Stimulated activated naive CD8-positive, alpha-beta T cell treated with anti-CD3 and anti-CD28 coated beads, Interleukin-15, Interleukin-2, amounts not matched to agents 100 ng/mL and 50 ng/mL, for 24 hours (primary cell): ENCODE measurements at regions not wholly inside any gene's neighbourhood (a gene's known extent, or its start where the extent isn't known, plus 50 kb on each side); places are given as distances from the start of the nearest gene placed in this dataset.
"Not testable (repeated sequence)": the region's sequence is repeated elsewhere in the genome, so short reads cannot be mapped to it uniquely, and the experiment has no call there.

Experiments used
- H3K27ac Mint-ChIP-seq: one replicate; pipeline ENCODE4 v1.8.0; 2021; ENCODE audit warnings: mild to moderate bottlenecking, mixed read lengths
- H3K27me3 Mint-ChIP-seq: one replicate; pipeline ENCODE4 v1.8.0; 2021; ENCODE audit warnings: mixed read lengths
- H3K36me3 Mint-ChIP-seq: one replicate; pipeline ENCODE4 v1.8.0; 2021; ENCODE audit warnings: low read depth, mixed read lengths
- H3K4me1 Mint-ChIP-seq: one replicate; pipeline ENCODE4 v1.8.0; 2021; ENCODE audit warnings: low read depth, mixed read lengths
- H3K4me3 Mint-ChIP-seq: one replicate; pipeline ENCODE4 v1.8.0; 2021; ENCODE audit warnings: mild to moderate bottlenecking, mixed read lengths
- H3K9me3 Mint-ChIP-seq: one replicate; pipeline ENCODE4 v1.8.0; 2021; ENCODE audit warnings: mixed read lengths

GRCh38 chr11:105389952-105390351, 219.9 kb upstream of the GRIA4 start:
- Mint-ChIP-seq H3K36me3 (no peaks in the 10 kb centered on the region), H3K27me3 (no peaks in the 10 kb centered on the region), H3K4me3 (no peak overlapping the region), H3K27ac (no peak overlapping the region), H3K4me1 (no peaks in the 10 kb centered on the region), H3K9me3 (no peaks in the 10 kb centered on the region)

GRCh38 chr11:105388006-105388405, 221.9 kb upstream of the GRIA4 start:
- Mint-ChIP-seq H3K4me3 (no peak overlapping the region), H3K9me3 (no peaks in the 10 kb centered on the region), H3K4me1 (no peaks in the 10 kb centered on the region), H3K27ac (no peak overlapping the region), H3K27me3 (no peaks in the 10 kb centered on the region), H3K36me3 (no peaks in the 10 kb centered on the region)

- H3K4me3 Mint-ChIP-seq, result no peak overlapping the region
- no peaks in the 10 kb centered on the region for H3K4me1 Mint-ChIP-seq
- H3K36me3 Mint-ChIP-seq, result no peaks in the 10 kb centered on the region
- no peak overlapping the region for H3K27ac Mint-ChIP-seq
- H3K27me3 Mint-ChIP-seq, result no peaks in the 10 kb centered on the region
- H3K9me3 Mint-ChIP-seq, result no peaks in the 10 kb centered on the region
These were observed 227.9 kb upstream of the GRIA4 start for GRCh38 chr11:105381941-105382340.

GRCh38 chr11:105377870-105378269, 232.0 kb upstream of the GRIA4 start:
- H3K36me3 Mint-ChIP-seq, result no peaks in the 10 kb centered on the region
- no peak overlapping the region for H3K4me3 Mint-ChIP-seq
- no peaks in the 10 kb centered on the region for H3K4me1 Mint-ChIP-seq
- peaks cover 9% of the 10 kb centered on the region for H3K9me3 Mint-ChIP-seq
- H3K27me3 Mint-ChIP-seq, result no peaks in the 10 kb centered on the region
- no peak overlapping the region for H3K27ac Mint-ChIP-seq

- no peak overlapping the region for H3K4me3 Mint-ChIP-seq
- no peak overlapping the region for H3K27ac Mint-ChIP-seq
- no peaks in the 10 kb centered on the region for H3K36me3 Mint-ChIP-seq
- peaks cover 9% of the 10 kb centered on the region for H3K27me3 Mint-ChIP-seq
- H3K9me3 Mint-ChIP-seq, result peaks cover 12% of the 10 kb centered on the region
- no peaks in the 10 kb centered on the region for H3K4me1 Mint-ChIP-seq
These were observed 232.6 kb upstream of the CARD18 start for GRCh38 chr11:105372206-105372605.

- Mint-ChIP-seq H3K27ac (no peak overlapping the region), H3K9me3 (peaks cover 12% of the 10 kb centered on the region), H3K27me3 (peaks cover 9% of the 10 kb centered on the region), H3K36me3 (no peaks in the 10 kb centered on the region), H3K4me1 (no peaks in the 10 kb centered on the region), H3K4me3 (no peak overlapping the region)
These were observed 231.7 kb upstream of the CARD18 start for GRCh38 chr11:105371311-105371710.

- no peaks in the 10 kb centered on the region for H3K36me3 Mint-ChIP-seq
- peaks cover 3% of the 10 kb centered on the region for H3K9me3 Mint-ChIP-seq
- H3K27me3 Mint-ChIP-seq, result peaks cover 15% of the 10 kb centered on the region
- no peak overlapping the region for H3K27ac Mint-ChIP-seq
- no peaks in the 10 kb centered on the region for H3K4me1 Mint-ChIP-seq
- no peak overlapping the region for H3K4me3 Mint-ChIP-seq
These were observed 229.1 kb upstream of the CARD18 start for GRCh38 chr11:105368711-105369110.

- H3K9me3 Mint-ChIP-seq, result peaks cover 3% of the 10 kb centered on the region
- H3K36me3 Mint-ChIP-seq, result no peaks in the 10 kb centered on the region
- H3K27ac Mint-ChIP-seq, result no peak overlapping the region
- no peak overlapping the region for H3K4me3 Mint-ChIP-seq
- H3K4me1 Mint-ChIP-seq, result no peaks in the 10 kb centered on the region
- peaks cover 15% of the 10 kb centered on the region for H3K27me3 Mint-ChIP-seq
These were observed 227.6 kb upstream of the CARD18 start for GRCh38 chr11:105367129-105367528.

GRCh38 chr11:105361651-105362050, 222.1 kb upstream of the CARD18 start:
- H3K27me3 Mint-ChIP-seq, result peaks cover 10% of the 10 kb centered on the region
- H3K9me3 Mint-ChIP-seq, result no peaks in the 10 kb centered on the region
- H3K27ac Mint-ChIP-seq, result no peak overlapping the region
- no peak overlapping the region for H3K4me3 Mint-ChIP-seq
- H3K36me3 Mint-ChIP-seq, result no peaks in the 10 kb centered on the region
- H3K4me1 Mint-ChIP-seq, result no peaks in the 10 kb centered on the region

- H3K36me3 Mint-ChIP-seq, result no peaks in the 10 kb centered on the region
- H3K4me3 Mint-ChIP-seq, result no peak overlapping the region
- H3K27ac Mint-ChIP-seq, result no peak overlapping the region
- no peaks in the 10 kb centered on the region for H3K9me3 Mint-ChIP-seq
- H3K27me3 Mint-ChIP-seq, result peaks cover 4% of the 10 kb centered on the region
- H3K4me1 Mint-ChIP-seq, result no peaks in the 10 kb centered on the region
These were observed 218.2 kb upstream of the CARD18 start for GRCh38 chr11:105357764-105358163.

- Mint-ChIP-seq H3K36me3 (no peaks in the 10 kb centered on the region), H3K27me3 (peaks cover 4% of the 10 kb centered on the region), H3K4me1 (no peaks in the 10 kb centered on the region), H3K27ac (no peak overlapping the region), H3K9me3 (no peaks in the 10 kb centered on the region), H3K4me3 (no peak overlapping the region)
These were observed 217.6 kb upstream of the CARD18 start for GRCh38 chr11:105357146-105357545.

GRCh38 chr11:105349867-105350266, 210.3 kb upstream of the CARD18 start:
- H3K27me3 Mint-ChIP-seq, H3K27ac Mint-ChIP-seq, H3K36me3 Mint-ChIP-seq, H3K4me3 Mint-ChIP-seq, H3K4me1 Mint-ChIP-seq: not testable (repeated sequence)
- peaks cover 11% of the 10 kb centered on the region for H3K9me3 Mint-ChIP-seq

GRCh38 chr11:105344938-105345337, 205.4 kb upstream of the CARD18 start:
- no peaks in the 10 kb centered on the region for H3K27me3 Mint-ChIP-seq
- no peaks in the 10 kb centered on the region for H3K4me1 Mint-ChIP-seq
- no peaks in the 10 kb centered on the region for H3K36me3 Mint-ChIP-seq
- no peak overlapping the region for H3K27ac Mint-ChIP-seq
- H3K9me3 Mint-ChIP-seq, result peaks cover 8% of the 10 kb centered on the region
- H3K4me3 Mint-ChIP-seq, result no peak overlapping the region

GRCh38 chr11:105334025-105334714, 194.6 kb upstream of the CARD18 start:
- no peak overlapping the region for H3K4me3 Mint-ChIP-seq
- no peaks in the 10 kb centered on the region for H3K4me1 Mint-ChIP-seq
- no peak overlapping the region for H3K27ac Mint-ChIP-seq
- H3K36me3 Mint-ChIP-seq, result no peaks in the 10 kb centered on the region
- H3K27me3 Mint-ChIP-seq, result peaks cover 10% of the 10 kb centered on the region
- peaks cover 20% of the 10 kb centered on the region for H3K9me3 Mint-ChIP-seq

- Mint-ChIP-seq H3K36me3 (no peaks in the 10 kb centered on the region), H3K27ac (no peak overlapping the region), H3K27me3 (peaks cover 10% of the 10 kb centered on the region), H3K4me3 (no peak overlapping the region), H3K4me1 (no peaks in the 10 kb centered on the region), H3K9me3 (peaks cover 20% of the 10 kb centered on the region)
These were observed 193.6 kb upstream of the CARD18 start for GRCh38 chr11:105333153-105333552.

- no peak overlapping the region for H3K4me3 Mint-ChIP-seq
- no peaks in the 10 kb centered on the region for H3K4me1 Mint-ChIP-seq
- H3K27me3 Mint-ChIP-seq, result peaks cover 8% of the 10 kb centered on the region
- H3K9me3 Mint-ChIP-seq, result peaks cover 18% of the 10 kb centered on the region
- no peaks in the 10 kb centered on the region for H3K36me3 Mint-ChIP-seq
- H3K27ac Mint-ChIP-seq, result no peak overlapping the region
These were observed 192.6 kb upstream of the CARD18 start for GRCh38 chr11:105332171-105332570.
